ENCODE measurements at regions not wholly inside any gene's neighbourhood (a gene's known extent, or its start where the extent isn't known, plus 50 kb on each side); places are given as distances from the start of the nearest gene placed in this dataset.
A peak's percentile ranks its signal among the peaks of the same experiment; 100 is the strongest.

DNA sequence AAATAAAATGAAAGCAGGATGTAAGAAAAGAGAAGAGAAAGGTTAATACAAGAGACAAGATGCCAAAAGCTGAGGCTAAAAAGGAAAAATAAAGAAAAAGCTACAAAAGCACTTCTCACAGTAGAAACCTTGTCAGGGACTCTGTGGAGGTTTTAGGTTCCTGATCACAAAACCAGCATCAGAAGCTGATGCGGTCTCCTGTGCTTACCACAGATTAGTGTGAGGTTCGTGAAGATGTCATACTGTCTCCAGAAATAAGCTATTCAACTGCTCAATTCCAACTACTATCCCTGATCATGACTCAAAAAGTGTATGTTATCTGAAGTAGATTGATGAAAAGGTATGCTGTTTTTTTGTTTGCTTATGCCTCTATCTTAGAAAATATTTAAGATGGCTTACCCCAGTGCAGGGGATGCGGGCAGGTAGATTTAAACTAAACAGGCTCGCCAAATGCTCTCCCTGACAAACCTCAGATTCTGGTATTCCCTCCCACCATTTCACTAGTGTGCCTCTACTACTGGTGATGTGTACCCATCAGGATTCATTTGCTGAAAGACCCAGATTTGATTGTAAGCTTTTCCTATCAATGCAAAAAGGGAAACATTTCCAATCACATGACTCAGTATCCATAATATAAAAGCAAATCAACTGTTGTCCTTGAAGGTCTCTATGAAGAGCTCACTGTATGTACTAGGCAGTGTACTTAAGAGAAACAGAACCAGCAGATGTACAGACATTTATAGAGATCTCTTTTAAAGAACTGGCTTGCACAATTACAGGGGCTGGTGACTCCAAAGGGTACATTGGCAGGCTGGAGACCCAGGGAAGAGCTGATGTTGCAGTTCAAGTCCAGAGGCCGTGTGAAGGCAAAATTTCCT is 169.5 kb upstream of the FOXN3 start:
- FAIRE-seq (no peak), DNase-seq (ENCODE audit: low read depth) (no peak)
- H3K36me3 Mint-ChIP-seq (ENCODE audit: low read depth, unreplicated experiment) = peaks cover 28% of the 10 kb centered on the region
- H3K27me3 Mint-ChIP-seq (ENCODE audit: low read depth, unreplicated experiment) = no peaks in the 10 kb centered on the region
- no peak overlapping the region for H3K27ac Mint-ChIP-seq (ENCODE audit: unreplicated experiment)
- peaks cover 6% of the 10 kb centered on the region for H3K4me1 Mint-ChIP-seq (ENCODE audit: low read depth, unreplicated experiment)
- no peak overlapping the region for H3K4me3 Mint-ChIP-seq (ENCODE audit: unreplicated experiment)
- no peak overlapping the region for H3K4me3 ChIP-seq (ENCODE audit: insufficient read depth, low read depth, low read length)
- H3K27ac ChIP-seq (ENCODE audit: low read depth, low read length) = no peak overlapping the region
- H3K9ac ChIP-seq (ENCODE audit: low read length) = no peak overlapping the region
- no peak for TF ChIP-seq EZH2 (IDR thresholded peaks at IDR 0.05; ENCODE audit: insufficient read depth, low read length)
- TF ChIP-seq, protein P1, sequence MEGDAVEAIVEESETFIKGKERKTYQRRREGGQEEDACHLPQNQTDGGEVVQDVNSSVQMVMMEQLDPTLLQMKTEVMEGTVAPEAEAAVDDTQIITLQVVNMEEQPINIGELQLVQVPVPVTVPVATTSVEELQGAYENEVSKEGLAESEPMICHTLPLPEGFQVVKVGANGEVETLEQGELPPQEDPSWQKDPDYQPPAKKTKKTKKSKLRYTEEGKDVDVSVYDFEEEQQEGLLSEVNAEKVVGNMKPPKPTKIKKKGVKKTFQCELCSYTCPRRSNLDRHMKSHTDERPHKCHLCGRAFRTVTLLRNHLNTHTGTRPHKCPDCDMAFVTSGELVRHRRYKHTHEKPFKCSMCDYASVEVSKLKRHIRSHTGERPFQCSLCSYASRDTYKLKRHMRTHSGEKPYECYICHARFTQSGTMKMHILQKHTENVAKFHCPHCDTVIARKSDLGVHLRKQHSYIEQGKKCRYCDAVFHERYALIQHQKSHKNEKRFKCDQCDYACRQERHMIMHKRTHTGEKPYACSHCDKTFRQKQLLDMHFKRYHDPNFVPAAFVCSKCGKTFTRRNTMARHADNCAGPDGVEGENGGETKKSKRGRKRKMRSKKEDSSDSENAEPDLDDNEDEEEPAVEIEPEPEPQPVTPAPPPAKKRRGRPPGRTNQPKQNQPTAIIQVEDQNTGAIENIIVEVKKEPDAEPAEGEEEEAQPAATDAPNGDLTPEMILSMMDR (IDR thresholded peaks at IDR 0.05; ENCODE audit: insufficient read depth, low read depth, low read length) = no peak
- H4K20me1 ChIP-seq (ENCODE audit: insufficient read depth, low read length) = peaks cover 28% of the 10 kb centered on the region
- H3K4me1 ChIP-seq (ENCODE audit: insufficient read depth, low read length) = no peaks in the 10 kb centered on the region
- H3K79me2 ChIP-seq (ENCODE audit: insufficient read depth, low read length) = peaks cover 42% of the 10 kb centered on the region
- H3K27me3 ChIP-seq (ENCODE audit: insufficient read depth, low read length) = no peaks in the 10 kb centered on the region
- H3K4me2 ChIP-seq (ENCODE audit: low read length) = no peak overlapping the region
- peaks cover 4% of the 10 kb centered on the region for H3K9me3 Mint-ChIP-seq (ENCODE audit: unreplicated experiment)
- H2AFZ ChIP-seq (ENCODE audit: low read depth, low read length) = no peak overlapping the region
- H3K9me3 ChIP-seq (ENCODE audit: insufficient read depth, low read depth, low read length) = no peaks in the 10 kb centered on the region
- H3K36me3 ChIP-seq (ENCODE audit: insufficient read depth, low read length) = no peaks in the 10 kb centered on the region

DNA sequence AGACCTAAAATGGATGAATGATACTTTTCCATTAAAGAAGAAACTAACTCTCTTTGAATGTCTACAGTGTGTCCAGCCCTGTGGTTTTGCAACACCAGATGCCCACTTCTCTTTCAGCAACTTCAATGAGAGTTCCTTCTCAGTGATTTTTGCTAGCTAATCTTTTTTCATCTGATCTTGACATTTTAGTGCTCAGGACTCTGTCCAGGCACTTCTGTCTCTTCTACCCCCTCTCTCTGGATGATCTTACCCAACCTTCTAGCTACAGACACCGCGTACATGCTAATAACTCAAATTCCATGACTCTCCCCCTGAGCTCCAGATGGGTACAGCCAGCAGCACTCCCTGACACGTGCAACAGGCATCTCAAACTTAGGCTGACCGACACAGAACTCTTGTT is 161.1 kb upstream of the FOXN3 start:
- peak; percentile 47 for DNase-seq (ENCODE audit: low read depth)
- peaks cover 27% of the 10 kb centered on the region for H3K4me1 Mint-ChIP-seq (ENCODE audit: low read depth, unreplicated experiment)
- TF ChIP-seq, protein P1 (IDR thresholded peaks at IDR 0.05; ENCODE audit: insufficient read depth, low read depth, low read length) = no peak
- no peak for TF ChIP-seq EZH2 (IDR thresholded peaks at IDR 0.05; ENCODE audit: insufficient read depth, low read length)
- no peaks in the 10 kb centered on the region for H3K27me3 Mint-ChIP-seq (ENCODE audit: low read depth, unreplicated experiment)
- Histone ChIP-seq H3K79me2 (ENCODE audit: insufficient read depth, low read length) (peaks cover 13% of the 10 kb centered on the region), H3K9me3 (ENCODE audit: insufficient read depth, low read depth, low read length) (no peaks in the 10 kb centered on the region), H3K27me3 (ENCODE audit: insufficient read depth, low read length) (no peaks in the 10 kb centered on the region), H3K36me3 (ENCODE audit: insufficient read depth, low read length) (no peaks in the 10 kb centered on the region), H4K20me1 (ENCODE audit: insufficient read depth, low read length) (peaks cover 4% of the 10 kb centered on the region), H3K4me1 (ENCODE audit: insufficient read depth, low read length) (no peaks in the 10 kb centered on the region), H3K27ac (ENCODE audit: low read depth, low read length) (no peak overlapping the region), H3K4me3 (ENCODE audit: insufficient read depth, low read depth, low read length) (no peak overlapping the region), H2AFZ (ENCODE audit: low read depth, low read length) (no peak overlapping the region), H3K9ac (ENCODE audit: low read length) (no peak overlapping the region), H3K4me2 (ENCODE audit: low read length) (no peak overlapping the region)
- H3K36me3 Mint-ChIP-seq (ENCODE audit: low read depth, unreplicated experiment) = peaks cover 18% of the 10 kb centered on the region
- FAIRE-seq = no peak
- no peak overlapping the region for H3K4me3 Mint-ChIP-seq (ENCODE audit: unreplicated experiment)
- no peaks in the 10 kb centered on the region for H3K9me3 Mint-ChIP-seq (ENCODE audit: unreplicated experiment)
- peak overlapping the region; percentile 49 for H3K27ac Mint-ChIP-seq (ENCODE audit: unreplicated experiment)

DNA sequence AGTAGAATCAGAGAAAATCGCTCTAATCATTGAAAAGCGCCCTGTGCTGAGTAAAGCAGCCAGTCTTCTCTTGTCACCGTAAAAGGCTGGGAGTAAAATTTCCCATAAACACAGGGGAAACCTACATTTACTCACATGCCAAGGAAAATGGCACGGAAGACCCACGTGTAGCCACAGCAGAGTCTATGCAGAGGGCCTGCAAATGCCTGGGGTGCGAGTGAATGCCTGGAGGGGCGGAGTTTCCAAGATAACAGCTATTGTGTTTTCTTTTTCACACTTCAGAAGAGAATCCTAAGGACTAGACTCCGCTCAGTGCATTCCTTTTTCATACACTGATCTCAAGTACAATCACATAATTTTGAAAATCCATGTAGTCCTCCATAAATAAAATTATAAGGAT is 159.9 kb upstream of the FOXN3 start:
- no peaks in the 10 kb centered on the region for H3K4me1 ChIP-seq (ENCODE audit: insufficient read depth, low read length)
- Mint-ChIP-seq H3K4me1 (ENCODE audit: low read depth, unreplicated experiment) (peaks cover 27% of the 10 kb centered on the region), H3K27me3 (ENCODE audit: low read depth, unreplicated experiment) (no peaks in the 10 kb centered on the region), H3K27ac (ENCODE audit: unreplicated experiment) (peak overlapping the region; percentile 27), H3K36me3 (ENCODE audit: low read depth, unreplicated experiment) (peaks cover 22% of the 10 kb centered on the region), H3K4me3 (ENCODE audit: unreplicated experiment) (no peak overlapping the region), H3K9me3 (ENCODE audit: unreplicated experiment) (no peaks in the 10 kb centered on the region)
- H3K9ac ChIP-seq (ENCODE audit: low read length) = no peak overlapping the region
- DNase-seq (ENCODE audit: low read depth) = no peak
- no peak overlapping the region for H3K27ac ChIP-seq (ENCODE audit: low read depth, low read length)
- H3K4me3 ChIP-seq (ENCODE audit: insufficient read depth, low read depth, low read length) = no peak overlapping the region
- H3K79me2 ChIP-seq (ENCODE audit: insufficient read depth, low read length) = peaks cover 12% of the 10 kb centered on the region
- TF ChIP-seq, protein P1 (IDR thresholded peaks at IDR 0.05; ENCODE audit: insufficient read depth, low read depth, low read length) = no peak
- no peak for TF ChIP-seq EZH2 (IDR thresholded peaks at IDR 0.05; ENCODE audit: insufficient read depth, low read length)
- FAIRE-seq = no peak
- H4K20me1 ChIP-seq (ENCODE audit: insufficient read depth, low read length) = peaks cover 4% of the 10 kb centered on the region
- no peak overlapping the region for H3K4me2 ChIP-seq (ENCODE audit: low read length)
- no peak overlapping the region for H2AFZ ChIP-seq (ENCODE audit: low read depth, low read length)
- peaks cover 3% of the 10 kb centered on the region for H3K36me3 ChIP-seq (ENCODE audit: insufficient read depth, low read length)
- H3K9me3 ChIP-seq (ENCODE audit: insufficient read depth, low read depth, low read length) = no peaks in the 10 kb centered on the region
- H3K27me3 ChIP-seq (ENCODE audit: insufficient read depth, low read length) = no peaks in the 10 kb centered on the region
